Brain microvascular endothelial cell (primary cell): ENCODE measurements at regions not wholly inside any gene's neighbourhood (a gene's known extent, or its start where the extent isn't known, plus 50 kb on each side); places are given as distances from the start of the nearest gene placed in this dataset.

ENCODE experiments used
- DNase-seq: peaks from one replicate; pipeline ENCODE4 v3.0.0-alpha.2; 2020
- H3K27ac ChIP-seq: fragments of 250-450 bp; sonication (Bioruptor Pico); 2 replicates; pipeline ENCODE4 v1.5.1; 2020; ENCODE audit warnings: mild to moderate bottlenecking, moderate library complexity
- H3K27me3 ChIP-seq: fragments of 250-450 bp; sonication (Bioruptor Pico); replicated peaks from 2 replicates; pipeline ENCODE4 v1.5.1; 2020; ENCODE audit warnings: mild to moderate bottlenecking
- H3K36me3 ChIP-seq: fragments of 250-450 bp; sonication (Bioruptor Pico); replicated peaks from 2 replicates; pipeline ENCODE4 v1.5.1; 2020; ENCODE audit warnings: mild to moderate bottlenecking
- H3K4me3 ChIP-seq: 2 replicates; pipeline ENCODE4 v1.5.1; 2011; ENCODE audit warnings: low read depth, mild to moderate bottlenecking, control low read depth, low read length, moderate library complexity
- CTCF ChIP-seq: IDR thresholded peaks from 2 replicates; pipeline ENCODE4 v1.5.1; 2011; ENCODE audit warnings: low read depth, mild to moderate bottlenecking, moderate library complexity, low read length, control low read depth, inconsistent platforms; ENCODE audit errors: missing control alignments
- in situ Hi-C: cut with HindIII; loops from 2 replicates; pipeline ENCODE4 v1.10.0; 2017; ENCODE audit warnings: low sequenced_read_pairs, low pct_ligation_motif_present

- H3K27me3 ChIP-seq: no peaks in the 10 kb centered on the region
- in situ Hi-C loops: no loop called here
- no peak for TF ChIP-seq CTCF
- no peak for DNase-seq
- no peaks in the 10 kb centered on the region for H3K36me3 ChIP-seq
- H3K27ac ChIP-seq: no peak overlapping the region
- no peak overlapping the region for H3K4me3 ChIP-seq
Measured at GRCh38 chr9:106639873-106640568, 222.9 kb upstream of the ZNF462 start.

GRCh38 chr9:106643211-106643930, 219.6 kb upstream of the ZNF462 start:
- in situ Hi-C loops: no loop called here
- Histone ChIP-seq H3K27ac (no peak overlapping the region), H3K4me3 (no peak overlapping the region), H3K27me3 (no peaks in the 10 kb centered on the region), H3K36me3 (no peaks in the 10 kb centered on the region)
- no peak for TF ChIP-seq CTCF
- DNase-seq: no peak

- no peaks in the 10 kb centered on the region for H3K27me3 ChIP-seq
- no peak for DNase-seq
- no peaks in the 10 kb centered on the region for H3K36me3 ChIP-seq
- in situ Hi-C loops: no loop called here
- no peak for TF ChIP-seq CTCF
- no peak overlapping the region for H3K27ac ChIP-seq
- H3K4me3 ChIP-seq: no peak overlapping the region
Measured at GRCh38 chr9:106644661-106645060, 218.3 kb upstream of the ZNF462 start.

DNA sequence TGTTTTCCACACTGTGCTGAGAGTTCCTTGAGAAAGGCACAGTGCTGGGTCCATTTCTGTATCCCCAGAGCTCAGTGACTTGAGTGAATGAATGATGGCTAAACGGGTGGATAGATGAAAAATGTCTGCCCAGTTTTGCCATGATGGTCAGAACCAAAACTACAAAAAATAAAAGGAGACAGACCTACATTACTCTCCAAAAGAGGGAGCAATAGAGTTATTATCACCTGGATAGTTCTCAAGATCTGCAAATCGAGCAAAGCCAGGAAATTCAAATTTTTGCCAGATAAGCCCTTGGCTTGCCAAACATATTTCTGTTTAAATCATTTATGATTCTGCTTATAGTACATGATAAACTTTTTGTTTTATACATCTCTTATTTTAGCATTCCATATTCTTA, 214.2 kb upstream of the ZNF462 start:
- Histone ChIP-seq H3K27me3 (no peaks in the 10 kb centered on the region), H3K36me3 (no peaks in the 10 kb centered on the region), H3K4me3 (no peak overlapping the region), H3K27ac (no peak overlapping the region)
- no peak for DNase-seq
- peak; percentile 23 for TF ChIP-seq CTCF
- in situ Hi-C loops: no loop called here

GRCh38 chr9:106649664-106650063, 213.3 kb upstream of the ZNF462 start:
- DNase-seq: no peak
- Histone ChIP-seq H3K36me3 (no peaks in the 10 kb centered on the region), H3K27ac (no peak overlapping the region), H3K4me3 (no peak overlapping the region), H3K27me3 (no peaks in the 10 kb centered on the region)
- no peak for TF ChIP-seq CTCF
- in situ Hi-C loops: no loop called here
